EH (cell line): ENCODE measurements at regions not wholly inside any gene's neighbourhood (a gene's known extent, or its start where the extent isn't known, plus 50 kb on each side); places are given as distances from the start of the nearest gene placed in this dataset.
"Not testable (repeated sequence)": the region's sequence is repeated elsewhere in the genome, so short reads cannot be mapped to it uniquely, and the experiment has no call there.

Experiments
- DNase-seq: peaks from one replicate; pipeline ENCODE4 v3.0.0-alpha.2; 2015; ENCODE audit warnings: low read depth

DNA sequence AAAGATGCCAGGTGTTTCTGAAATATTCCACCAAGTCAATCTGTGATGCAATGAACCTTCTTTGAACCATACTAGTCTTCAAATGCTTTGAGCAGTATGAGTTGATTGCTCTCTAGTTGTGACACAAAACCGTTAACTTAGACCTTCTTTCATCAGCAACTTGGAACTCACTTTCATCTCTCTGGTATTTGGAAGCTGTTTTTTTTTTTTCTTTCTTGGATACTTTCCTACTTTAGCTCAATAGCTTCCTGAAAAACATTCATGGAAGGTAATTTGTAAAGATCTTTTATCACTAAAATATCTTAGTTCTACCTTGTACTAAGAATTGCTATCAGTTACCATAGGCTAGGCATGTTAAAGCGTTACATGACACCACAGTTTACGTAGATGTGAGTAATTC lies 1071.9 kb upstream of the CHAC2 start:
- DNase-seq, result no peak

DNA sequence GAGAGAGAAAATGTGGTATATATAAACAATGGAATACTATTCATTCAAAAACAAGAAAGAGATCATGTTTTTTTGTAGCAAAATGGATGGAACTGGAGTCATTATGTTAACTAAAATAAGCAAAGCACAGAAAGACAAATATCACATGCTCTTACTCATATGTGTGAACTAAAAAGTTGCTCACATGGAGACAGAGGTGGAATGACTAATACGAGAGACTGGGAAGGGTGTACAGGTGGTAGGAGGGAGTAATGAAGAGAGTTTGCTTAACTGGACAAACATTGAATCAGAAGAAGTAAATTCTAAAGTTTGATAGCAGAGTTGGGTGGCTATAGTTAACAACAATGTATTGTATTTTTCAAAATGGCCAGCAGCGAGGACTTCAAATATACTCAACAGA lies 1080.7 kb upstream of the CHAC2 start:
- no peak for DNase-seq

DNA sequence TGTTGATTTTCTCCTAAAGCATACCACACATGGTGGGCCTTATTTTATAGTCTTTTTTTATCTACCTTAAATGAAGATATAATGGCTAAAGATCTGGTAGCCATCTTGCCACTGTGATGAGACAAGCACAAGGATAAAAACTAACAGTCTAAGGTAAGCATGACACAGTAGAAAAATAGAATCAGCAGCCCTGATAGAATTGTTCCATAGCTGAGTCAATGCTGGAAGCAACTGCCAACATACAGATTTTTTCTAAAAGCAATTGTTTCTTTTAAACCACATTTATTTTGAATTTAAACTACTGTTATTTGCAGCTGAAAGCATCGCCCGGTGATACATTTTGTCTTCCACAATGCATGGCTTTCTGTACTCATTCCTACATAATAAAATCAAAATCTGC lies 1091.5 kb upstream of the CHAC2 start:
- DNase-seq, result no peak

DNA sequence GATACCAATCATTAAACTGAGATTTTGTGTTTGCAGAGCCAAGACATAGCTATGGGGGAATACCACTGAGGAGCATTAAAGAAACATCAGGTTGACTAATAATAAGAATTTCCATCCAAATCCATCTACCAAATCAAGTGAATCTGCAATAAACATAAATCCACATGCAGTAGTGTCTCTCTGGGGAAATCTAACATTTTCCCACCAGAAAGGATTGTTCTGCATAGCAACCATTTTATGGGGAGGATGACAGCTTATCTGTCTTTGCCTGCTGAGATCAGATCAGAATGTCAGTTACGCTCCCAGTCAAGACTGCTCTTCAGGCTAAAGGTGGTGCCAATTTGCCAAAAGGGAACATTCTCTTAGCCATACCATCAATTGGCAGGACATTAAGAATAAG lies 1098.9 kb upstream of the CHAC2 start:
- DNase-seq, result no peak

DNA sequence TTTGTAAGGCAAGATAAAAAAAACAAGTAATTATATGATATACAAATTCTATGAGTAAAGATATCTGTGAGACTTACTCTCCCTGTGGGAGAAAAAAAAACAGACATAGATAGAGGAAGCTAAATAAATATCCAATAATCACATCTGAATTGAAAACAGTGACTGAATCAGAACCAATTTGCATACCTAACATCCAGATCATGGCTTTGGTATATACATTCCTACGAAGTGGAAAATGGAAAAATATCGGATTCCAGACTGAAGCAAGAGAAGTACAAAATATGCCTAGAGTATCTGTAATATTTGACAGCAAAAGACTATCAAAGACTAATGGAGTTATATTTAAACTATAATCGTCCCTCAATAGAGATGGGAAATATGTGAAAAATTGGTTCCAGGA lies 1108.1 kb upstream of the CHAC2 start:
- DNase-seq, result no peak

DNA sequence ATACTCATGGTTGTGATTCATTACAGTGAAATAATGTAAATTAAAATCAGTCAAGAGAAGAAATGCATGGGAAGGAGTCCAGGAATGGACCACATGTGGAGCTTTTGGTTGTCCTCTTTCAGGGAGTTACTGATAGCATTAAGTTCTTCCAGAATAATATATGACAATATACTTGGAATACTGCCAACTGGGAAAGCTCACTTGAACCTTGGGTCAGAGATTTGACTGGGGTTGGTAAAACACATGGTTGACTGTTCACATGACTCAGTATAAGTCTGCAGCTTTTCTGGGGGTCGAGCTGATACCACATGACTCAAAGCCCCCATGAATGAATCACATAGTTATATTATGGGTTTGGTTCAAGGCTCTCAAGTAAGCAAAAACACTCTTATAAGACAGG lies 1109.0 kb upstream of the CHAC2 start:
- no peak for DNase-seq

DNA sequence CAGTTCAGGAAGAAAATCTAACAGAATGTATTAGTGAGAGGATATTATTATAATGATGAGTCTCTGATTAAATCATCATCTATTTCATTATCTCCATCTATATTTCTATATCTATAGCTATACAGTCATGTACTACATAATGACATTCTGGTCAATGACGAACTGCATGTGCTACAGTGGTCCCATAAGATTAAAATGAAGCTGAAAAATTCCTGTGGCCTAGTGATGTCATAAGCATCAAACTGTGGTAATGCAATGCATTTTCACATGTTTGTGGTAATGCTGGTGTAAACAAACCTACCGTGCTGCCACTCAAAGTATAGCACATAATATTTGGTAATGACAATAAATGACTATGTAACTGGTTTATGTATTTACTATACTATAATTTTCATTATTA lies 1127.9 kb upstream of the CHAC2 start:
- no peak for DNase-seq

DNA sequence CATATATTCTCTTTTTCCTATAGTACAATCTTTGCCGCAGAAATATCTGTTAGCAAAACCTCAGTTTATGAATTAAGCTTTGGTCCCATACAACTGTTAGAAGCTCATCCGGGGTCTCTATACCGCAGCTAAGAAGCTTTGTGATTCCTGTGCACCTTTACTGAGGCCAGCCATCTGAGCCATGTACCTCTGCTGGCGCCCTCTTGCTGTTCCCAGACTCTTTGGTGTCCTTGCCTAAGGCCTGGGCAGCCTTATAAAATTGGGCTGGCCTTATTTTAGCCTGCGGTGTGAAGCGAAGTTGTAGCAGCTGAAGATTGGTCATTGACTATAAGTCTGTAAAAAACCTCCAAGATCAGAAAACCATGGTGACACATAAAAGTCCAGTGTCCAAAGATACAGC lies 1135.1 kb upstream of the CHAC2 start:
- DNase-seq, result no peak

DNA sequence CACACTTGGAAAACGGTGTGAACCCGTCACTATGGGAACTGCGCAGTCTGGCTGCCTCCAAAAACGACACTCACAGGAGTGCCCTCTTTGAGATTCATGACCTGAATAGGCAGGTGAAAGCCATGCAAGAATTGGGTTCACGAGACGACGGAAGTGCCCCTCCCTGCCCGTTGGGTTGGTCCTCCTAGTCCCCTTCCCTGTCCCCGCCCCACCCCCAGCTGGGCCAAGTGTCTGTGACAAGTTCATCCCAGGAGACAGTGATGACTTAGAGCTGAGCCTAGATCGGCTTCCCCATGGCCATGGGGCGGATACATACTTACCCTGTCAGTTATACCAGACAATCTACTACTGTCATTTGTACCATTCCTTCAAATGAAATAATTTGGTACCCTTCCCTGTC lies 1137.7 kb upstream of the CHAC2 start:
- no peak for DNase-seq

DNA sequence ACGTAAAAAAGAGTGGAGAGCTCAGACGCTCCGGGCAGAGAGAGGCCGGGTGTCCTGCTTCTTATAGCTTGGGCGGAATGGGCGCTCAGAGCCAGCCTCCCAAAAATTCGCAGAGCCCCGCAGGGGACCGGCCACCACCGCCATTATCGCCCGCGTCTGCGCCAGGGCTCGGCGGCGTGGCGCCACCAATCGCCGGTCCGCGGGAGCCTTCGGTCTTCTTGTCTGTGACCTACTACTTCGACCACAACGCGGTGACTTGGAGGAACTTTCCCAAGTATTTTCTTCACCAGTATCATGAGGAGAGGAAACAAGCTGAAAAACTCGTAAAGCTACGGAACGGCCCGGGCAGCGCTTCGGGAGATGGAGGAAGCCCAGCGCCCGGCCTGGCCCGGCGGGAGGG lies 1138.1 kb upstream of the CHAC2 start:
- DNase-seq, result no peak

DNA sequence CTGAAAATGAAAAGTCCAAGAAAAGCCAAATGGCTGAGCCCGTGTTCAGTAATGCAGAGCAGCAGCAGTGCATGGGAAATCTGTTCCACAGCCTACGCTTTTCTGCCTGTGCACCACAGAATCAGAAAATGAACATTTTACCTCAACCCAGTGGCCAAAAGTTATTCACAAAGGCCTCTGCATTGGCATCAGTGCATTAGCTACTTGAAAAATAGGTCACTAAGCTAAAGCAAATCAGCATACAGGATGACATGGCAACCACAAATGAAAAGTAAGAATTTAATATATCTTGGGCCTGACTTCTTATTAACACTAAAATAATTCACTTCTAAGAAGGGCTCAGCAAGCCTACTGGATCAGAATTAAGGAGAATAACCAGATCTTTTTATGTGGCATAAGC lies 1145.3 kb upstream of the CHAC2 start:
- no peak for DNase-seq

DNA sequence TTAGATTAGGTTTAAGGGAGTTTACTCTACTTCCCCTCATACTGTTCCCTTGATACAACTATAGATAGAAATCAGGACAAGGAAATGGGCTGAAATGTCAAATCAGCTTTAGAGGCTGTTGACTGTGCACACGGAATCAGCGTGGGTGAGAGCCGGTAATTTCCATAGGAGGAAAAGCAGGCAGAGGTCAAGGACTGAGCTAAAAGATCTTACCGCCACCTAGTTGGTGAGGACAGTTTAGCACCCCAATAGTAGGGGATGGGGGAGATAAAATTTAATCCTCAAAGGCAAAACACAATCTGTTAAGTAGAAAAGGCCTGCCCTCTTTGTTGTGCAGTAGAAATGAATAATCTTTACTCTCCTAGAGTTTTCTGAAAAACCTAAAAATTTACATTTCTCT lies 1154.5 kb upstream of the CHAC2 start:
- DNase-seq, result no peak

DNA sequence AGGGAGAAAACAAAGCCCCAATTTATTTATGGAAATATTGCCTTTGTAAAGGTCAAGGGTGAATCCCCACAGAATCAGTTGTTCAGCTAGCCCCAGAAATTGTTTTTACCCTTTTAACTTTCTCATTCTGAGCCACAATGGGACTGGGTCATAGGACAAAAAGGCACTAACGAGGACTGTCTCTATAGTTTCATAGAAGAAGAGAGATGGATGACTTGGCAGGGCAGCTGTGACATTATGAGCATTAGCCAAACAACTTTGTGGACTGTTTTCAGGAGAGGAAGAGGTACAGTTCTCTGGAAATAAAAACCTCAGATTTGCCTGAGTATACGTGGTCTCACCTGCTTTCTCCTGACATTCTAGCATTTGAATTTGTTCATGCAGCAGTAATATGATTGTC lies 1155.8 kb upstream of the CHAC2 start:
- no peak for DNase-seq

DNA sequence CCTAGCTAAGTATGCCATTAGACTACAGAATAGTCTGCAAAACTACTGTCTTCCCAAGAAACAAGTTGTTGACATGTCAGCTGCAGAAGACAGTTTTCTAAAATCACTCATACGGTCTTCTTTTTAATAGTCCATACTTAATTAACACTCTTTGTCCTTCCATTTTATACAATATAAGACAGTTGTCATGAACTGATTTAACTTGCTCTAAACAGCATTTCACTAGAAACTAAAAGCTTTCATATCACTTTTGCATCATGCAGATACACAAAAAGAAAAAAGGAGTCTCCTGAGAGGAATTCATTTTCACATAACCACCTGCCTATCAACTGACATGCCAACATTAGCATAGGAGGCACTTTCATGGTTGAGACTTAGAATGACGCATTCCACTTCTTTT lies 1159.6 kb upstream of the CHAC2 start:
- DNase-seq, result no peak

DNA sequence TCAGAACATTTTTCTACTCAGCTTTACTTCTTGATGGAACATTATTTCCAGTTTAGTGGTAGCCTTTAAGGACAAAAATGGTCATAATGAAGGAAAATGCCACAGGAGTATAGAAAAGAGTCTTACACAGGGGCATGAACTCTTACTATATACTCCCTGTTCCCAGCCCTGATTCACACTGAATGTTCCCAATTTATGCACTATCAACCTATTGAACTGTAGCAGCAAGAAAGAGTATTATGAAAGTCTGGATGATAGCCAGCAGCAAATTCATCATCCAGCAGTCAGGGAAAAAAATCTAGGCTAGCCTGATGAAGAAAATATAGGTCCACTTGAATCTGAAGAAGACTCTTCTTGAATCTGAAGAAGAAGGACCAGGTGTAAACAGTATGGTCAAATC lies 1170.3 kb upstream of the CHAC2 start:
- DNase-seq, result no peak

DNA sequence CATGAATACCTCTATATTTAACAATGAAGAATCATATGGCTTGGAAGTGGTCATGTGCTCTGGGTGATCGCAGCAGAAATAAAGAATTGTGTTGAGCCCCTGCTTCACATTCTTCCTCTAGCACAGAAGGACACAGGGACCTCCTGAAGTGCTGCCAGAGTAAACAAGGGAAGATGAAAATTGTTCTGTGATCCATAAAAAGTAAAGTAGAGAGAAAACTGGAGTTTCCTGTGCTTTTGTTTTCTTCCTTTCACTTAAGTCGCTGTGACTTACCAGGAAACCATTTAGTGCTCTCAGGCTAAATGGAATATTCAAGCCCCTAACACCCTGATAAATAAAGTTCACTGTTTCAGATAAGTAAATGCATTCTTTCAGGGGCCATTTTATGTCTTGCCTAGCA lies 1173.6 kb upstream of the CHAC2 start:
- DNase-seq, result no peak

DNA sequence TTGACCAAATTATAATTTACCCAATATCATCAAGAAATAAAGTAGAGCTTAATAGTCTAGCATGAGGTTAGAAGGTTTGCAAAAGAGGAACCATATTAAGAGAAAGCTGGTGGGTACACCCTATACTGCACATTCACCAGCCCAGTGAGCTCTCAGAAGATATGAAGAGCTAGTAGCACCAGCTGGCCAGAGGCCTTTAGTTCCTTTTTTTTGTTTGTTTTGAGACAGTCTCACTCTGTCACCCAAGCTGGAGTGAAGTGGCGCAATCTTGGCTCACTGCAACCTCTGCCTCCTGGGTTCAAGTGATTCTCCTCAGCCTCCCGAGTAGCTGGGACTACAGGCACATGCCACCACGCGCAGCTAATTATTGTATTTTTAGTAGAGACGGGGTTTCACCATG lies 1183.5 kb upstream of the CHAC2 start:
- DNase-seq, result not testable (repeated sequence)

DNA sequence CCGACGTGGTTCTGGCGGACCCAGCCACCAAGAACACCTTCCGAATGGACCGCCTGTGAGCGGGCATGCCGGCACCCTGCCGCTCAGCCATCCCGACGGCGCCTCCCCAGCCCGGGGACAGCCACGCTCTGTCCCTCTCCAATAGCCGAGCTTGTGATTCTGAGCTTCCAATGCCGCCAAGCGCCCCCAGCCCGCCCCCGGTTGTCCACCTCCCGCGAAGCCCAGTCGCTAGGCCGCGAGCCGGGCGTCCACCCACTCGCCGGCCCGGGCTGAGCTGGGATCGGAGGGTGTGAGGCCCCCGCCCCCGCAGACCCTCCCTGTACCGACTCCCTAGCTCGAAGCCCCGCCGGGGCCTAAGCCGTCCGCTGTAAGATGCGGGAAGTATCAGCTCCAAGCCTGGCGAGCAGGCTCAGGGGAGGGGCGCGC lies 1195.1 kb upstream of the CHAC2 start:
- no peak for DNase-seq

DNA sequence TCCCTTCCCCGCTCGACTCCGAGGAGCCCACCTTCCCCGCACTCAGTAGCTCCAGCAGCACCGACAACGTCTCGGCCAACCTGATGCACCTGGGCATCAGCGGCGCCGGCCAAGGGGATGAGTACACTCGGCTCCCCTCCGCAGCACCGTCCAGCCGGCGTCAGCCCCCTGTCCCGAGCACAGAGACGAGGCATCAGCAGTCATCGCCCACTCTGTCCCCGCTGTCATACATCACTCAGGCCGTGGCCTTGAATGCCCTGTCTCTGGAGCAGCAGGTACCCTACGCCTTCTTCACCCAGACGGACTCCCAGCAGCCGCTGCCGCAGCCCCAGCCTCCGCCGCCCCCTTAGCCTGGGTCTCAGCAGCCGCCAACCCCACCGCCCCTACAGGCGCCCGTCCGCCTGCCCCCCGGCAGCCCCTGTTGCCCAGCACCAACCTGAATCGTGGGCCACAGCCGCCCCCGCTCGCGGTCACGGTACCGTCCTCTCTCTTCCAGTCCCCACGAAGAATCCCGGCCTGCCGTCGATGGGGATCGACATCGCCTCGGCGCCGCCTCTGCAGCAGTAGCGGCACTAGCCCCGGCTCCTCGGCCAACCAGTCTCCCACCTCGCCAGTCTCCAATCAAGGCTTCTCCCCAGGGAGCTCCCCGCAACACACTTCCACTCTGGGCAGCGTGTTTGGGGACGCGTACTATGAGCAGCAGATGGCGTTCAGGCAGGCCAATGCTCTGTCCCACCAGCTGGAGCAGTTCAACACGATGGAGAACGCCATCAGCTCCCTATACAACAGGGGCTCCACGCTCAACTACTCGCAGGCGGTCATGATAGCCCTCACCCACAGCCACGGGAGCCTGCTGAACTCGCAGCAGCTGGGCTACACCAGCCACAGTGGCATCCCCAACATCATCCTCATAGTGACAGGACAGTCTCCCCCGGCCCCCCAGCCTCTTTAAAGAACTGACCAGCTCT lies 1195.9 kb upstream of the CHAC2 start:
- DNase-seq, result no peak

DNA sequence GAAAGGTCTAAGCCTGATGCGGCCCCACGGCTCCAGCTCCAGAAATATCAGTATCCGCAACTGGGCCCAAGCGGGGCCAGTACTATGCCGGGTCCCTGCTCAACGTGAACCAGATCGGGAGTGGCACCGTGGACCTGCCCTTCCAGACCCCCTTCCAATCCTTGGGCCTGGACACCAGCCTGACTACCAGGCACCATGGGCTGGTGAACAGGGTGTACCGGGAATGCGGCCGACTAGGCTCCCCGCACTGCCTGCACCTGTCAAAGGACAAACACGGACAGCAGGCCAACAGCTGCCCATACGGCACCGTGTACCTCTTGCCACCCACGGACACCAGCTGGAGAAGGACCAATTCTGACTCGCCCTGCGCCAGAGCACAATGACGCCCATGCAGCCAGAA lies 1196.9 kb upstream of the CHAC2 start:
- DNase-seq, result no peak

DNA sequence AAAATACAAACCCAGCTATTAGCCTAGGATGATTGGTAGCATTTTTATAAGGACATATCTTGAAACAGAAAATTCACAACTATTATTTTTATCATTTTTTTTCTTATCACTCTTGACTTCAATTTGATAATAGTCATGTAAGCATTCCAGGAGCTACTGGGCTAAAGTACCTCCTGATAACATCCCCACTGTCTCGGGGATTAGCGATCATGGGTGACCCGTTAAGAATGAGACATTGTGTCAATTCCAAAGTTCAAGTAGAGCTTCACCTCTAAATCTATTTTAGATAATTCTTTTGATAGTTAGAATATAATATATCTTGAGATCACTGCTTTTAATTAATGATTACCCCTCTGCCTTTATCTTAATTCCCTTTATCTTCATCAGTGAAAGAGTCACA lies 1204.5 kb upstream of the CHAC2 start:
- no peak for DNase-seq

DNA sequence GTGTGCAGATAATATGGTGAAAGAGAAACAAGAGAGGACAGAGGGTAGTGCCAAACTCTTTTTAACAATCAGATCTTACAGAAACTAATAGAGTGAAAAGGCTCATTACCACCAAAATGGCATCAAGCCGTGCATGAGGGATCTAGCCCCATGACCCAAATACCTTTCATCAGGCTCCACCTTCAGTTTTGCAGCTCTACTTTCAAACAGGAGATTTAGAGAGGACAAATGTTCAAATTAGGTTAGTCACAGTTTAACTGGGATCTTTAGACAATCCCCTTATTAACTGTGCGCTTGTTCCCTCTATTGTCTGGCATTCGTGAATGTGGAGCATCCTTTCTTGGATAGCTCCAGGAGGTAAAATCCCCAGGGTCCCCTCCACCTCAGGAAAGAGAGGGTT lies 1209.3 kb upstream of the CHAC2 start:
- no peak for DNase-seq

DNA sequence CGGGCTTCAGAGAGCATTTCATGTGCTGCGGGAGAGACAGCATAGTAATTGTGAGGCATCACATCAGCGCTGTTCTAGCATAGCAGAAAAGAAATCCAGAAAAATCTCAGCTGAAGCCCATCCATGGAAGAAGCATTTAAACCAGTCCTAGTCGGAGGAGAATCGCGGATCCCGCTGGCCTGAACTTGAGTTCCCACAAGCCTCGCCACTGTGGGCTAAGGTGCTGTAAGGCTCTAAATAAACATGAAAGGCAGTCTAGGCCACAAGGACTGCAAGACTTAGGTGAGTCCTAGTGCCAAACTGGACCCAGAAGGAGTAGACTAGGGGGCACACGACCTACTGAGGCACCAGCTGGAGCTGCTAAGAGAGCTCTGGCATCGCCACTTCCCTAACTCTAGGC lies 1225.3 kb upstream of the CHAC2 start:
- no peak for DNase-seq
